ENCODE measurements at regions not wholly inside any gene's neighbourhood (a gene's known extent, or its start where the extent isn't known, plus 50 kb on each side); places are given as distances from the start of the nearest gene placed in this dataset.
A peak's percentile ranks its signal among the peaks of the same experiment; 100 is the strongest.

- Histone ChIP-seq H3K27me3 (no peaks in the 10 kb centered on the region), H3K4me3 (no peak overlapping the region), H3K27ac (peak overlapping the region in 2 of 4 donors; percentile 36 to 62), H3K36me3 (no peaks in the 10 kb centered on the region), H3K9me3 (no peaks in the 10 kb centered on the region), H3K4me1 (peaks cover 0 to 12% (median 4%) of the 10 kb centered on the region in 4 donors)
- WGBS, 2 donors, result 36 to 48% methylated on average over 5 of the region's 5 CpGs
- TF ChIP-seq, protein P1, sequence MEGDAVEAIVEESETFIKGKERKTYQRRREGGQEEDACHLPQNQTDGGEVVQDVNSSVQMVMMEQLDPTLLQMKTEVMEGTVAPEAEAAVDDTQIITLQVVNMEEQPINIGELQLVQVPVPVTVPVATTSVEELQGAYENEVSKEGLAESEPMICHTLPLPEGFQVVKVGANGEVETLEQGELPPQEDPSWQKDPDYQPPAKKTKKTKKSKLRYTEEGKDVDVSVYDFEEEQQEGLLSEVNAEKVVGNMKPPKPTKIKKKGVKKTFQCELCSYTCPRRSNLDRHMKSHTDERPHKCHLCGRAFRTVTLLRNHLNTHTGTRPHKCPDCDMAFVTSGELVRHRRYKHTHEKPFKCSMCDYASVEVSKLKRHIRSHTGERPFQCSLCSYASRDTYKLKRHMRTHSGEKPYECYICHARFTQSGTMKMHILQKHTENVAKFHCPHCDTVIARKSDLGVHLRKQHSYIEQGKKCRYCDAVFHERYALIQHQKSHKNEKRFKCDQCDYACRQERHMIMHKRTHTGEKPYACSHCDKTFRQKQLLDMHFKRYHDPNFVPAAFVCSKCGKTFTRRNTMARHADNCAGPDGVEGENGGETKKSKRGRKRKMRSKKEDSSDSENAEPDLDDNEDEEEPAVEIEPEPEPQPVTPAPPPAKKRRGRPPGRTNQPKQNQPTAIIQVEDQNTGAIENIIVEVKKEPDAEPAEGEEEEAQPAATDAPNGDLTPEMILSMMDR (IDR thresholded peaks at IDR 0.05), result peak in 1 of 5 experiments; percentile 10
- TF ChIP-seq POLR2A (IDR thresholded peaks at IDR 0.05), result no peak
- TF ChIP-seq EP300 (IDR thresholded peaks at IDR 0.05), result no peak
- peak; percentile 40 to 56 for DNase-seq (ENCODE audit: low spot score in 2 of 2)
Measured at GRCh38 chr10:113326160-113327111, 226.4 kb upstream of the HABP2 start.

DNA sequence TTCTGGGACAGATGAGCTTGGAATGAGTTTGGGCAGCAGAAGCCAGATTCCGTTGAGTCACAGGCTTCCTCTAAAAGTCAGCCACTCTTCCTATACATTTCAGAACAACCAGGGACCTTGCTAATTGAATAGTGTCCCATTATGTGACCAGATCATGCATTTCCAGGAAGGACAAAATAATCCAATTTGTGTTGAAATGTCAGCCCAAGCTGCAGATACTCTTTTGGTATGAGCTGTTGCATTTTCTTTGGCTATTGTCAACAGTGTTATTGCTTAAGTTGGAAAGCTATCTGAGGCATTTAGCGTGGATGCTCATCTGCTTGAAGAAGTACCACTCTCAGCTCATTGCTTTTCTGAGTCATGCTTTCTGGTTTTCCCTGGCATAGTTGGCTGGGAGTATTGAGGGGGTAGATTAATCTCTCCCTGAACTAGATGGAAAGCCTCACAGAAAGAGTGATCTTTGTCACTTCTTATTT is 223.7 kb upstream of the HABP2 start:
- H3K9me3 ChIP-seq, result peaks cover 0 to 9% (median 1%) of the 10 kb centered on the region in 4 donors
- TF ChIP-seq, protein P1 (IDR thresholded peaks at IDR 0.05), result no peak
- TF ChIP-seq EP300 (IDR thresholded peaks at IDR 0.05), result peak in 1 of 2 donors; percentile 35
- no peak for TF ChIP-seq POLR2A (IDR thresholded peaks at IDR 0.05)
- DNase-seq (ENCODE audit: low spot score in 2 of 2), result no peak
- no peak overlapping the region for H3K27ac ChIP-seq
- no peaks in the 10 kb centered on the region for H3K27me3 ChIP-seq
- H3K36me3 ChIP-seq, result no peaks in the 10 kb centered on the region
- H3K4me3 ChIP-seq, result no peak overlapping the region
- peaks cover 0 to 12% (median 4%) of the 10 kb centered on the region in 4 donors for H3K4me1 ChIP-seq
- WGBS, 2 donors, result 64 to 69% methylated on average over 2 of the region's 2 CpGs

DNA sequence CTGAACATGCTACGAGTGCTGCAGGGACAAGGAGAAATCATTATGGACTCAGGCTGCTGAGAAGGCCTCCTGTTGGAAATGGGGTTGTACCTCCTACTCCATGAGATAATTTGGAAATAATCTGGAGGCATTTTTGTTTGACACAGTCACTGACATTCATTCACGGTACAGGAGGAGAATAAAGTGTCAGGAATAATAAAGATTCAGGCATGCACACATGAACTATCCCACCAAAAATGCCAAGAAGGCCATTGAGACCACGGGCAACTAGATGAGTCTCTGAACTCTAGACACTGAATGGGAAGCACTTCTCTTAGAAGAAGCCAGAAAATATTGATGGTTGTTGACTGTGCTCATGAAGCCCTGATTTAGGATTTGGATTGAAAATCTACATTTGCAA is 220.9 kb upstream of the HABP2 start:
- no peaks in the 10 kb centered on the region for H3K27me3 ChIP-seq
- H3K27ac ChIP-seq, result no peak overlapping the region
- no peaks in the 10 kb centered on the region for H3K36me3 ChIP-seq
- DNase-seq (ENCODE audit: low spot score in 2 of 2), result no peak
- TF ChIP-seq POLR2A (IDR thresholded peaks at IDR 0.05) (no peak), EP300 (IDR thresholded peaks at IDR 0.05) (no peak)
- TF ChIP-seq, protein P1 (IDR thresholded peaks at IDR 0.05), result no peak
- no peak overlapping the region for H3K4me3 ChIP-seq
- H3K9me3 ChIP-seq, result peaks cover 0 to 22% (median 3%) of the 10 kb centered on the region in 4 donors
- H3K4me1 ChIP-seq, result peaks cover 0 to 3% (median 0%) of the 10 kb centered on the region in 4 donors
- WGBS, 2 donors, result 88 to 89% methylated on average over 3 of the region's 3 CpGs

GRCh38 chr10:113333313-113333712 is 219.5 kb upstream of the HABP2 start:
- WGBS, 2 donors, result 86% methylated on average over 2 of the region's 2 CpGs
- H3K4me3 ChIP-seq, result no peak overlapping the region
- TF ChIP-seq, protein P1 (IDR thresholded peaks at IDR 0.05), result no peak
- no peak for TF ChIP-seq POLR2A (IDR thresholded peaks at IDR 0.05)
- no peak for TF ChIP-seq EP300 (IDR thresholded peaks at IDR 0.05)
- no peak overlapping the region for H3K27ac ChIP-seq
- peaks cover 0 to 3% (median 0%) of the 10 kb centered on the region in 4 donors for H3K4me1 ChIP-seq
- no peak for DNase-seq (ENCODE audit: low spot score in 2 of 2)
- no peaks in the 10 kb centered on the region for H3K27me3 ChIP-seq
- no peaks in the 10 kb centered on the region for H3K36me3 ChIP-seq
- peaks cover 0 to 22% (median 3%) of the 10 kb centered on the region in 4 donors for H3K9me3 ChIP-seq

- DNase-seq (ENCODE audit: low spot score in 2 of 2), result no peak
- 45 to 68% methylated on average over 2 of the region's 2 CpGs for WGBS, 2 donors
- TF ChIP-seq, protein P1 (IDR thresholded peaks at IDR 0.05), result no peak
- TF ChIP-seq EP300 (IDR thresholded peaks at IDR 0.05) (no peak), POLR2A (IDR thresholded peaks at IDR 0.05) (no peak)
Measured at GRCh38 chr10:113335592-113335991, 217.3 kb upstream of the HABP2 start.

More at GRCh38 chr10:113335592-113335991, 217.3 kb upstream of the HABP2 start:
- Histone ChIP-seq H3K27me3 (no peaks in the 10 kb centered on the region), H3K4me1 (no peaks in the 10 kb centered on the region), H3K36me3 (no peaks in the 10 kb centered on the region), H3K9me3 (peaks cover 0 to 22% (median 3%) of the 10 kb centered on the region in 4 donors), H3K27ac (no peak overlapping the region), H3K4me3 (no peak overlapping the region)

Data from tibial nerve (tissue), 4 donors.